Breast epithelium (tissue), 4 donors: ENCODE measurements at regions not wholly inside any gene's neighbourhood (a gene's known extent, or its start where the extent isn't known, plus 50 kb on each side); places are given as distances from the start of the nearest gene placed in this dataset.

Experiments
- DNase-seq, 2 donors: peaks; one replicate each; pipeline ENCODE4 v3.0.0-alpha.2; 2019; ENCODE audit warnings: low spot score in 2 of 2
- H3K27ac ChIP-seq, 2 donors: fragments of 200-600 bp; sonication (generic) in 1 of 2; one replicate each; pipeline ENCODE4 v1.5.1; 2016 to 2019; ENCODE audit warnings: mild to moderate bottlenecking in 1 of 2
- H3K27me3 ChIP-seq, 2 donors: fragments of 200-600 bp; sonication (generic) in 1 of 2; one replicate each; pipeline versions ENCODE4 v1.5.1 to v1.6.0; 2017 to 2019; ENCODE audit warnings: control low read depth in 1 of 2, mild to moderate bottlenecking in 1 of 2
- H3K36me3 ChIP-seq: fragments of 200-600 bp; one replicate; pipeline ENCODE4 v1.5.1; 2019
- H3K4me1 ChIP-seq, 2 donors: fragments of 200-600 bp; sonication (generic); one replicate each; pipeline ENCODE4 v1.5.1; 2016 to 2019; ENCODE audit warnings: control low read depth in 1 of 2
- H3K4me3 ChIP-seq, 3 donors: fragments of 200-600 bp; sonication (generic); 1 replicate in 2 of 3; 2 replicates in 1 of 3; pipeline ENCODE4 v1.5.1; 2016 to 2019; ENCODE audit warnings: mild to moderate bottlenecking in 3 of 3, moderate library complexity in 2 of 3
- H3K9me3 ChIP-seq, 2 donors: fragments of 200-600 bp; sonication (generic) in 1 of 2; one replicate each; pipeline ENCODE4 v1.5.1; 2016 to 2019; ENCODE audit warnings: control low read depth in 1 of 2
- POLR2A ChIP-seq: fragments of 450-650 bp; IDR thresholded peaks from one replicate; pipeline ENCODE4 v1.6.1; 2016; ENCODE audit warnings: antibody characterized with exemption, mild to moderate bottlenecking, moderate library complexity
- POLR2AphosphoS5 ChIP-seq, 3 donors: sonication (generic); formaldehyde crosslinking; IDR thresholded peaks; one replicate each; pipeline ENCODE4 v1.6.1; 2017; ENCODE audit warnings: antibody characterized with exemption in 3 of 3
- intact Hi-C: fragments of 100-400 bp; cut with DNase I; formaldehyde crosslinking; loops from one replicate; pipeline ENCODE4 v1.15.1; 2023; ENCODE audit warnings: low total_unique reads
- TF ChIP-seq, protein P1 (sequence below), 3 donors: fragments of 450-650 bp; IDR thresholded peaks; one replicate each; pipeline ENCODE4 v1.5.1; 2016 to 2017; ENCODE audit warnings: antibody characterized with exemption in 3 of 3, mild to moderate bottlenecking in 3 of 3, moderate library complexity in 3 of 3

- intact Hi-C loops = no loop called here
- no peaks in the 10 kb centered on the region for H3K4me1 ChIP-seq
- H3K27ac ChIP-seq = no peak overlapping the region
- DNase-seq = no peak
- no peak overlapping the region for H3K4me3 ChIP-seq
- H3K27me3 ChIP-seq = no peaks in the 10 kb centered on the region
- H3K9me3 ChIP-seq = no peaks in the 10 kb centered on the region
- TF ChIP-seq POLR2A = no peak
- no peaks in the 10 kb centered on the region for H3K36me3 ChIP-seq
These were observed 465.0 kb upstream of the GJE1 start for GRCh38 chr6:141667580-141668309.

- Histone ChIP-seq H3K4me3 (no peak overlapping the region), H3K9me3 (no peaks in the 10 kb centered on the region), H3K4me1 (no peaks in the 10 kb centered on the region), H3K27ac (no peak overlapping the region), H3K36me3 (no peaks in the 10 kb centered on the region), H3K27me3 (no peaks in the 10 kb centered on the region)
- intact Hi-C loops = no loop called here
- TF ChIP-seq POLR2A = no peak
- no peak for DNase-seq
These were observed 466.5 kb upstream of the GJE1 start for GRCh38 chr6:141666187-141666586.

DNA sequence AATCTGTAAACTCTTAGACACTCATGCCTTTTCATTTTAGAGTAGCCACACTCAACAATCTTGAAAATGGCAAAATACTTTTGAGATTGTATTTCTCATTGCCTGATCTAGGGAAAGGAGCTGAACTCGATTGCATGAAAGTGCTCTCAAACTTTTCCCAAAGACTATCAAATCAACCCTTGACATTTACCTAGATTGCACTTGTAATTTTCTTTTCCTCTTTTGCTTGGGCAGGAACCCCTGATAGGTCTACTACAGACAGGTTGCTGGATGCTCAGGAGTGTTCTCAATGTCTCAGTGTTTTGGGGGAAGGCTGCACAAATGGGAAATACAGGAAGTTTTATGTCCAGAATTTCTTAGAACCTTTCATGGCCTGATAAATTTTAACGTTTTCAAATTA, 468.0 kb upstream of the GJE1 start:
- TF ChIP-seq POLR2AphosphoS5 (IDR thresholded peaks at IDR 0.05) (no peak), POLR2A (no peak)
- TF ChIP-seq, protein P1, sequence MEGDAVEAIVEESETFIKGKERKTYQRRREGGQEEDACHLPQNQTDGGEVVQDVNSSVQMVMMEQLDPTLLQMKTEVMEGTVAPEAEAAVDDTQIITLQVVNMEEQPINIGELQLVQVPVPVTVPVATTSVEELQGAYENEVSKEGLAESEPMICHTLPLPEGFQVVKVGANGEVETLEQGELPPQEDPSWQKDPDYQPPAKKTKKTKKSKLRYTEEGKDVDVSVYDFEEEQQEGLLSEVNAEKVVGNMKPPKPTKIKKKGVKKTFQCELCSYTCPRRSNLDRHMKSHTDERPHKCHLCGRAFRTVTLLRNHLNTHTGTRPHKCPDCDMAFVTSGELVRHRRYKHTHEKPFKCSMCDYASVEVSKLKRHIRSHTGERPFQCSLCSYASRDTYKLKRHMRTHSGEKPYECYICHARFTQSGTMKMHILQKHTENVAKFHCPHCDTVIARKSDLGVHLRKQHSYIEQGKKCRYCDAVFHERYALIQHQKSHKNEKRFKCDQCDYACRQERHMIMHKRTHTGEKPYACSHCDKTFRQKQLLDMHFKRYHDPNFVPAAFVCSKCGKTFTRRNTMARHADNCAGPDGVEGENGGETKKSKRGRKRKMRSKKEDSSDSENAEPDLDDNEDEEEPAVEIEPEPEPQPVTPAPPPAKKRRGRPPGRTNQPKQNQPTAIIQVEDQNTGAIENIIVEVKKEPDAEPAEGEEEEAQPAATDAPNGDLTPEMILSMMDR (IDR thresholded peaks at IDR 0.05) = no peak
- intact Hi-C loops = no loop called here
- no peak for DNase-seq
- H3K9me3 ChIP-seq = no peaks in the 10 kb centered on the region
- H3K36me3 ChIP-seq = no peaks in the 10 kb centered on the region
- H3K27ac ChIP-seq = no peak overlapping the region
- H3K4me1 ChIP-seq = no peaks in the 10 kb centered on the region
- H3K27me3 ChIP-seq = no peaks in the 10 kb centered on the region
- no peak overlapping the region for H3K4me3 ChIP-seq

- Histone ChIP-seq H3K27me3 (no peaks in the 10 kb centered on the region), H3K4me3 (no peak overlapping the region), H3K27ac (no peak overlapping the region), H3K9me3 (no peaks in the 10 kb centered on the region), H3K4me1 (no peaks in the 10 kb centered on the region), H3K36me3 (no peaks in the 10 kb centered on the region)
- DNase-seq = no peak
- intact Hi-C loops = no loop called here
- TF ChIP-seq, protein P1 (IDR thresholded peaks at IDR 0.05) = no peak
- TF ChIP-seq POLR2A (no peak), POLR2AphosphoS5 (IDR thresholded peaks at IDR 0.05) (no peak)
These were observed 473.1 kb upstream of the GJE1 start for GRCh38 chr6:141659582-141659981.

GRCh38 chr6:141658696-141659095, 474.0 kb upstream of the GJE1 start:
- H3K27me3 ChIP-seq = no peaks in the 10 kb centered on the region
- TF ChIP-seq POLR2AphosphoS5 (IDR thresholded peaks at IDR 0.05) (no peak), POLR2A (no peak)
- TF ChIP-seq, protein P1 (IDR thresholded peaks at IDR 0.05) = no peak
- no peaks in the 10 kb centered on the region for H3K9me3 ChIP-seq
- intact Hi-C loops = no loop called here
- DNase-seq = no peak
- H3K4me1 ChIP-seq = no peaks in the 10 kb centered on the region
- H3K36me3 ChIP-seq = no peaks in the 10 kb centered on the region
- H3K27ac ChIP-seq = no peak overlapping the region
- H3K4me3 ChIP-seq = no peak overlapping the region

GRCh38 chr6:141657812-141658211, 474.9 kb upstream of the GJE1 start:
- H3K27me3 ChIP-seq = no peaks in the 10 kb centered on the region
- no peak overlapping the region for H3K27ac ChIP-seq
- no peak for DNase-seq
- no peak overlapping the region for H3K4me3 ChIP-seq
- TF ChIP-seq, protein P1 (IDR thresholded peaks at IDR 0.05) = no peak
- no peak for TF ChIP-seq POLR2A
- TF ChIP-seq POLR2AphosphoS5 (IDR thresholded peaks at IDR 0.05) = no peak
- intact Hi-C loops = no loop called here
- H3K9me3 ChIP-seq = no peaks in the 10 kb centered on the region
- no peaks in the 10 kb centered on the region for H3K36me3 ChIP-seq
- no peaks in the 10 kb centered on the region for H3K4me1 ChIP-seq
